ENCODE measurements at regions not wholly inside any gene's neighbourhood (a gene's known extent, or its start where the extent isn't known, plus 50 kb on each side); places are given as distances from the start of the nearest gene placed in this dataset.

DNA sequence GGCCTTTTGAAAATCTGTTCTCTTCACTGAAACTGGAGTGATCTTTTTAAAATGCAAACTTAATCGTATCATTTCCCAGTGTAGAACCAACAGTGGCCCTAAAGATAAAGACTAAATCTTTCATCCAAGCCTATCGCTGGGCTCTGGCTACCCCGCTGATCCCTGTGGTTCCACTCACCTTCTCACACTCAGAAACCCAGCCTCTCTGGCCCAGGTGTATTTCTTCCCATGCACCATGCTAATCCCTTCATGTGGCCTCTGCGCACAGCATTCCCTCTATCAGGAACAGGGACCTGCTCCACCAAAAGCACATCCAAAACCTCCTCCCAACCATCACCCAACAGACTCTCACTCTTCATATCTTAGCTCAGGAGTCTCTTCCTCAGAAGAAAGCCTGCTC is 214.1 kb upstream of the DAPK1 start:
- DNase-seq (ENCODE audit: low spot score), result no peak

DNA sequence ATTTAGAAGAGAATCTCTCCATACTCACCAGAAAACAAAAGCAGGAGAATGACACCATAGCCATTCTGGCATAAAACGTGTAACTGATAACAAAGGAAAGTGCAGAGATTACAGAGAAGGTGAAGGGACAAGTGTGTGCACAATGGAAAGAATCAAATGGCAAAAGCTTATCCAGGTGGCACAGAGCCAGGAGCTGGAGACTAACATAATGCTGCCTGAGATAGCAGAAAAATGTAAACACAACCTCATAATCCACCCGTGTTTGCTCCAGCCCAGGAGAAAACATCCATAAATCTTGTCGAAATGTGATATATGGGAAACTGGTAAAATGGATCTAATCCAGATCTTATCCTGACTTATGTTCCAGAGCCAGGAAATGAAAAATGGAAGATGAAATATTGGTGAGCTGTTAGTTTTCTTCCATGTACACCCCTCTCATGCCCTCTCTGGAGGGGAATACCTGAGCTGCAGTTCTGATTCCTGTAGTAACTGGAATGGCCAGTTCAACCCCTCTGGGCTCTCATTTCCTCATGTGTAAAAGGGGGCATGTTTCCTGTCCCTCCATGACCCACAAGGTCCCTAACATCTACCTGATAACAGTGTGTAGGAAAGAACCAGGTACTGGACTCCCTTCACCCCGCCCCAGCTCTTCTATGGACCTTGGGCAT is 212.3 kb upstream of the DAPK1 start:
- DNase-seq (ENCODE audit: low spot score), result no peak

DNA sequence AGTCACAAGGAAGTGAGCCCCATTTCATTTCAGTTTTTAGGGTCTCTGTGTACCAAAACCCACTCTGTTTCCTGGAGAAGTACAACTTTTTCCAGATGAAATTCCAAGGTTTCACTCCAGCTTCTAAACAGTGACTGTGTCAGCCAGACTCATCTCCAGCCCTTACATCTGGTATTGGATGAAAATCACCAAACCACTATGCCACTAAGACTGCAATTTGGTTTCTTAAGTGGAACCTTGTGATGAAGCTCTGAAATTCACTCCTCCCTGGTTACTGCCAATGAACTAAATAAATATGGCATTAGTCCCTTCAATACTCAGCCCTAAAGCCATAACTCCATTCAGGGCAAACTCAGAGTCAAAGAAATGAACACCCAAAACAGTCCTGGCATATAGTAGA is 211.2 kb upstream of the DAPK1 start:
- DNase-seq (ENCODE audit: low spot score), result no peak

DNA sequence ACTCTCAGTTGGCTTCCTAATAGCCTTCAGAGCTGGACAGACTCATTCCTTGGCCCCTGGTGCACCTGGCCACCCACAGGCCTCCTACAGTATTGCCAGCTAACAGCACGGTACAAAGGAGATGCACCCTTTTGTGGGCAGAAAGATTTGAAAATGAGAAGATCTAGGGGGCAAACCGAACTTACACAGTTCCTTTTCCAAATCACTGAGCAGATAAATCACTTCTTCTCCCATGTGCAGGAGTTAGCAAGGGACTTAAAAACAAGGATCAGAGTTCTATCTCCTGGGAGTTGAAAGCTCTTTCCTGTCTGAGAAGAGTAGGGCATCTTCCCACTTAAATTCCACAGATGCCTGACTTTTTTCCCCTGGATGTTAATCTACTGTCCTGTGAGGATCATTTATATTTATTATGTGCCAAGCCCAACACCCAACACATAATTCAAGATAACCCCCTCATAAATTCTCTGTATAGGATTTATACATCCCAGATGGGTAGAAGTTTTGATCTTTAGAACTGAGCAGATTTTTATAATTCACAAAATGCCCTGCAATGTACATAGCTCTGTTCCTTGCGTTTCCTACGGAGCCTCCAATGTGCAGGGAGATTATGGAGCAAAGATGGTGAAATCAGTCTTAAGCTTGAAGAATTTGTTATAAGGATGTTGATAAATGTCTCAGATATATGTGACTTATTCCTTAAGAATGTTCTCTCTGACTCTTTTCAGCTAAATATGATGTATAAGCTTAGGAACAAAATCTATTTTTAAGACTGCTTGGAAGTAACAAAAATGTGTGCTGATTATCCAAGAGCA is 207.2 kb upstream of the DAPK1 start:
- DNase-seq (ENCODE audit: low spot score), result no peak

DNA sequence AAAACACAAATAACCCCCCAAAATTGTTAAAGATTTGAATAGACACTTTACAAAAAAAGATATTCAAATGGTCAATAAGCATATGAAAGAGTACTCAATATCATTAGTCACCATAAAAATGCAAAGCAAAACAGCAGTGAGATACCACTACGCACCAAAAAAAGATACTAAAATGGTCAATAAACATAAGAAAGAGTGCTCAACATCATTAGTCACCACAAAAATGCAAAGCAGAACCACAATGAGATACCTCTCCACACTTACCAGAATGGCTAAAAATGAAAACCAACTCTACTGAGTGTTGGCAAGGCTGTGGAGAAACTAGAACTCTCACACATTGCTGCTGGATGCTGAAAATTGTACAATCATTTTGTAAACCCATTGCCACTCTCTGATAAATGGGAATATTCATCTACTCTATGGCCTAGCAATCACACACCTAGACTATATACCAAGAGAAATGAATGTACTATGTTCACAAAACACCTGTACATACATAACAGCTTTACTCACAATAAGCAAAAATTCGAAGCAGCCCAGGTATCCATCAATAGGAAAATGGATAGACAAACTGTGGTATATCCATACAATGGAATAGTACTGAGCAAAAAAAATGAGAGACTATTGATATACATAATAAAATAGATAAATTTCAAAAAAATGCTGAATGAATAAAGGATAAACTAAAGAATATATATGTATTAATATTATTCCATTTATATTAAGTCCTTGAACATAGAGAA is 205.0 kb upstream of the DAPK1 start:
- DNase-seq (ENCODE audit: low spot score), result no peak

DNA sequence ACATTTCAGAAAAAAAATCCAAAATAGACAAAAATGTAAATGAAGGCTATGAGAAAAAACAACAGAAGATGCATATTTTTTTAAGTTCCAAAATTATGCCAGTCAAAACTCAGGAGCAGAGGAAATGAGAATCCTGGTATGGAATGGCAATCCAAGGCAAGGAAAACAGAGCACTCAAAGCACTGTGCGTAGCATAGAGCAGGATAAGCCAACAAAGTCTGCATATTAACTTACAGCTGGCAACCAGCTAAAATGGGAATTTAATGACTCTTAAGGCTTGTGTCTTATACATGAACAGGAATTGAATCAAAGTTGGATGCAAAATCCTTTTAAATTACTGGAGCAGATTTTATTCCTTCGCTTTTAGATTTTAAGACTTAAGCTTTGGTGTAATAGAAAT is 203.5 kb upstream of the DAPK1 start:
- no peak for DNase-seq (ENCODE audit: low spot score)

DNA sequence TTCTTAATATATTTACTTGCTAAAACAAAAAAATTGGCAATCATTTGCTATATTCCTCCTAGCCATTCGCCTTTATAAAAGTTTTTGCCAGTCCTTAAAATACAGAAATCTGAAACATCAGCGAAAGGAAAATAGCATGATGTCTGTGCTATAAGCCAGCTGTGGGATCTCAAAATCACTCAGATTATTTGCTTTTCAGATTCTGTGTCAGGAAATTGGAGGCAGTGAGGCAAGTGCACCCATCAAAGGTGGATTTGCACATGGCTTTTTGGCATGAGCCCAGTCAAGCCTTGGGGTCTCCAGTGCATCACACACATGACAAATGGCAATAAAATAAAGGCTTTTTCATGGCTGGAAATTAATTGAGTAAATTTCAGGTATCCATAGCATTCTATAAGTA is 196.8 kb upstream of the DAPK1 start:
- DNase-seq (ENCODE audit: low spot score), result no peak

DNA sequence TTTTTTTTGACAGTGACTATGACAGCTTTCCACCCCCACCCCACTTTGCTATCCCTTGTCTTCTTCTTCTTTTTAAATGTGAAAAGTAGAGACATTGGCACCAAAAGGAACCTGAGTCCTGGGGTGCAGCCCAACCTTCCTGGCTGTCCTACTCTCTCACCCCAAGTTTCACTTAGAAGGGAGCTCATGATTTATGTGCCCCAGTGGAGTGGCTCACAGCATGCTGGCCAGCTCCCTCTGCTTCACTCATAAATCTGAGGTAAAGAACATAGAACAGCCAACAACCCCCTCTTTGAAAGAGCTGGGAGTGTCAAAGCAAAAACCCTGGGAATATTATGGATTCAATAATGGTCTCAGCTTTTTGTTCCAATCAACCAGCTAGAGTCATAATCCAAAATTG is 196.3 kb upstream of the DAPK1 start:
- DNase-seq (ENCODE audit: low spot score), result no peak

DNA sequence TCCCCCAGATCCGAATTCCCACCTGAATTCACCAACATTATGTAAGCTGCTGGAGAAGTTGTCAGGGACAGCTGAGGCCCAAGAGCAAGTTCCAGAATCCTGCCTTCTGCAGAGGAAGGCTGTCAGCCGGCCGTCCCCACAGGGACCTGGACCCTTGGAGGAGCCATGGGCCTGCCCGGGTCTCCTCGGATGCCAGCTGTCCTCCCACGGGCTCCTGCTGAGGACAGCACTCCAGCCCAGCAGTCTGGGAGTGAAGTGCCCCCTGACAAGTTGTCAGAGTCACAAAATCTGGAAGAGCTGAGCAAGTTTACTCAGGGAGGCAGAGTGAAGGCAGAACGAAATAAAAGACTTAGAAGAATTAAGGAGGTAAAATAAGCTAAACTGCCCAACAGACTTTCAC is 192.5 kb upstream of the DAPK1 start:
- DNase-seq (ENCODE audit: low spot score), result no peak

DNA sequence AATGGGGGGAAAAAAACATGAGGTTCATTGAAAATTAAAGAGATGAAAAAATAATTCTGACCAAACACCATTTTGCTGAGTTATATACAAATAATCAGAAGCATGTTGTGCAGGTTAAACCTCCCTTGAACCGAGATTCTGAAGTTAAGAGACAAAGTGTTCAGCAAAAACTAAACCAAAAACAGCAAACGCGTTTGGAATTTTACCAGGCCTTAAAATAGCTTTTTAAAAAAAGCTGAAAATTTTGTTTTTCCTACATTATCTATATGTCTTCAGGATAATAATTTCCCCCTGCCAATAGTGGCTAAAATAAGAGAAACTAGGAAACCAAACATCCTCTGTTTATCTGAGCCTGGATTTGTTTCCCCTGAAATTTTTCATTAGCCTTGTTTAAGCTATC is 191.7 kb upstream of the DAPK1 start:
- DNase-seq (ENCODE audit: low spot score), result no peak

DNA sequence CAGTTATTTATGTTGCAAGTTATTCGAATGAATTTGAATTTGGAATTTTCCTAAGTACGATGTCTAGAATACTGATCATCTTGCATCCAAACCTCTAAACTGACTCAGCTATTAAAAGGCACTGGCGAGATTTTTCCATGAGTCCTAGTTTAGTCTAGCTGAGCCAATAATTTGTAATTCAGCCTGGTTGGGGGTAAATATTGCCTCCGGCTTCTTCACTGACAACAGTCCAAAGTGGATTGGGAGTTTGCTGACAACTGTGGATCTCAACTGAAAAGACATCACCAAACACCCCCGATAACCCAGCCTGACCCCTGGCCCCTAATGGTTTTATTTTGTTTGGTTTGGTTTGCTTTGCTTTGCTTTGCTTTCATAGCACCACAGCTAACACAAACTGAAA is 189.8 kb upstream of the DAPK1 start:
- no peak for DNase-seq (ENCODE audit: low spot score)

DNA sequence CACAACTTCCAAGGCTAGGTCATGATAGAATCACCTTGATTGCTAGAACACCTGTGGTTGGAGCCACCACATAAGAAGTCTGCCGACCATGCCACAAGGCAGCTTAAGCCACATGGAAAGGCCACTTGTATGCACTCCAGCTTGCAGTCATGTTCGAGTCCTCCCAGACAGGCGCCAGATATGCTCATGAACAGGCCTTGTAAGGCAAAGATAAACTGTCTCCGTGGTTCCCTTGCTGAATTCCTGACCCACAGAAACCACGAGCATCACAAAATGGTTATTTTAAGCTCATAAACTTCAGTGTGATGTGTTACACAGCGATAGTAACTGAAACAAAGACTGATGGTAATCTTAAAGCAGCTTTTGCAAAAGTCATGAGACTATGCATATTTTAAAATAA is 188.4 kb upstream of the DAPK1 start:
- no peak for DNase-seq (ENCODE audit: low spot score)

DNA sequence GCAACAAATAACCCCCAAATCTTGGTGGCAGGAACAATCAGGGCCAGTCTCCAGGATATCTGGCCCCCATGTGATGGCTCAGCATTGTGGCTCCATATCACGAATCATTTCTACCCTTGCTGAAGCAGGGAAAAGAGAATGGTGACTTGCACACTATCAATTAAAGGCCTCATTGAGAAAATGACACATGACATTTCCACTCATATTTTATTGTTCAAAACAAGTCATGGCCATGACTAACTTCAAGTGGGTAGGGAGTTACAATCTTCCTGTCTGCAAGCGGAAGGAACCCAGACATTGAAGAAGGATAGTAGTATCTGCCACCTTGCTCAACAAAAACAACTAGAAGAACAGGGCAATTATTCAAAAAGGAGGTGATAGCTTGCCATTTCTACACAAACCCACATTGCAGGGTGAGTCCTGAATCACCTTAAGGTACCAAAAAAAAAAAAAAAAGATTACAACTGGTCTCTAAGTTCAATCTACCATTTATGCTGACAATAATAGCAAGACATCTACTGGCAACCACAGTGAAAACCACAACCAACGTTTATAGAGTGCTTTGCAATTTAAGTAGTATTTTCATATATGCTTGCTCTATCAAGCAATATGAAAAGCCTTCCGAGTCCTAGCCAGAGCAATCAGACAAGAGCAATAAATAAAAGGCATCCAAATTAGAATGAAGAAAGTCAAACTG is 186.7 kb upstream of the DAPK1 start:
- DNase-seq (ENCODE audit: low spot score), result no peak

DNA sequence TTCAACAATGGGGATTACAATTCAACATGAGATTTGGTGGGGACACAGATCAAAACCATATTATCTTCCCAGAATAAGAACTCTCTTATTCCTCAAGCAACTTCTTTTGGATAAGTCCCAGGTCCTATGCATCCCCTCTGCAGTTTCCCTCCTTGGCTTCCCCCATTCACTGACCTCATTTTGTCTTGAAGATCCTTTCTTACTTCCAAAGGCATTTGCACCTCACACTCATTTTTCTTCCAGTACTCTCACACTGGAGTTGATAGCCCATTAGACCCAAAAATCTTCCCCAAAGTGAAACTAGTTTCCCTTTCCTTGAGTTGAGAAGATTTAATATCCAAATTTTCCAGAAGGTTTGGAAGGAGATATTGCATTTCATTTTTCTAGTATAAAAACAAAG is 178.0 kb upstream of the DAPK1 start:
- no peak for DNase-seq (ENCODE audit: low spot score)

DNA sequence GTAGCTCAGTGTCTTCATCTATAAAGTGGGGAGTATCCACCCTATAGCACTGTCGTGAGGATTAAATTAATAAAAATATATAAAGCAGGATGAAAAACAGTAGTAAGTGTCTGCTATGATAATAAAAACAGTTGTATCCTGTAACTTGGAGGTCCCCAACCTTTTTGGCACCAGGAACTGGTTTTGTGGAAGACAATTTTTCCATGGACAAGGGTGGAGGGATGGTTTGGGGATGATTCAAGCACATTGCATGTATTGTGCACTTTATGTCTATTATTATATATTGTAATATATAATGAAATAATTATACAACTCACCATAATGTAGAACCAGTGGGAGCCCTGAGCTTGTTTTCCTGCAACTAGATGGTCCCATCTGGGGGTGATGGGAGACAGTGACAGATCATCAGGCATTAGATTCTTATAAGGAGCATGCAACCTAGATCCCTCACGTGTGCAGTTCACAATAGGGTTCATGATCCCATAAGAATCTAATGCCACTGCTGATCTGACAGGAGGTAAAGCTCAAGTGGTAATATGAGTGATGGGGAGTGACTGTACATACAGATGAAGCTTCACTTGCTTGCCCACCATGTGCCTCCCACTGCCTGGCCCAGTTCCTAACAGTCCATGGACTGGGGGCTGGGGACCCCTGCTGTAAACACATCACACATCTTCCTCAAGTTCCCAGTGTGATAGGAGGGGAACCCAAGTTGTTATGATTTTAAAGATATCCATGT is 177.4 kb upstream of the DAPK1 start:
- no peak for DNase-seq (ENCODE audit: low spot score)

DNA sequence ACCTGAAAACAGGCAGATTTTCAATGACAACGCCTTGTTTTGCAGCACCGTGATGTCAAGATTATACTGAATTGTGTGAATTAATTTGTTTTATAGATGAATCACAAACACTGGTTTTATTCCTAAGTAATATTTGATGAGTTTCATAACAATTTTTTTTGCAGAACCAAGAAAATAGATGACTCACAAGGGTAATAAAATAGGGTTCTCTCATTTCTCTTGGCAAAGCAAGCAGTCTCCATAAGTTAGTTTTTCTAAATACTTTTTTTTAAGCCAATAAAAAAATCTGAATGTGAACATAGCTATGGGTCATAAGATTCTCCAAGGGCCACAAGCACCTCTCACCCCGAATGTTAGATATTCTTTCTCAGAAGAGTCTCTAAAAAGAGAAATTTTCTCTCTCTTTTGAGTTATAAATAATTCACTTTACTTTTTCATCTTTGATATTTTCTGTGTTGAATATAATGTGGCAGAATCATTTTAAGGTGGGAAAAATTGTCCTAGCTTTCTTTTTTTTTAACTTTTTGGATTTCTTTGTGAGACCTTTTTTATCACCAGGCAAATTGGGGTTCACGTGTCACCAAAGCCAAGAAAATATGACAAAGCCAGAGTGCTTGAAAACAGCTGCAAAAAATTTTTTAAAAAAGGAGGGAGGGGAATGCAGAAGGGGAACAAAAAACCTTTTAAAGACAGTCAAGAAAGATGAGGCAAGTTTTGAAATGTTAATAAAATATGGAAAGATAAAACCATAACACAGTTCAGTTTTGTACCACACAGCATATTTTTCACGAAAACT is 174.6 kb upstream of the DAPK1 start:
- DNase-seq (ENCODE audit: low spot score), result no peak

DNA sequence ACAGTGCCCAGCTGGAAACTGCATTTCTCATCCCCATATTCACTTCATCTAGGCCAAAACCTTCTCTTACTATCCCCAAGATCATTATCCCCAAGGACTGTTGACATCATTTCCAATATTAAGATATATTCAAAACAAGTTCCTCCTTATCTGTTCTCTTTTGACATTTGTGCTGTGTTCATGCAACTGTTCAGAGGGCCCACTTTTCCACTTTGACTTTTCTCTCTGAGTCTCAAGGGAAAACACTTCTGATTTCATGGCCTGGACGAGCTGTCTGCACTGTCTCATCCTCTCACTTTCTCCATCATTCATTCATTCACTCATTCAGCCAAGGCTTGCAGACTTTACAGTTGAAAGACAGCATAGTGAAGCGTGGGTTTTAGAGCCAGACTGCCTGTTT is 173.7 kb upstream of the DAPK1 start:
- DNase-seq (ENCODE audit: low spot score), result no peak

DNA sequence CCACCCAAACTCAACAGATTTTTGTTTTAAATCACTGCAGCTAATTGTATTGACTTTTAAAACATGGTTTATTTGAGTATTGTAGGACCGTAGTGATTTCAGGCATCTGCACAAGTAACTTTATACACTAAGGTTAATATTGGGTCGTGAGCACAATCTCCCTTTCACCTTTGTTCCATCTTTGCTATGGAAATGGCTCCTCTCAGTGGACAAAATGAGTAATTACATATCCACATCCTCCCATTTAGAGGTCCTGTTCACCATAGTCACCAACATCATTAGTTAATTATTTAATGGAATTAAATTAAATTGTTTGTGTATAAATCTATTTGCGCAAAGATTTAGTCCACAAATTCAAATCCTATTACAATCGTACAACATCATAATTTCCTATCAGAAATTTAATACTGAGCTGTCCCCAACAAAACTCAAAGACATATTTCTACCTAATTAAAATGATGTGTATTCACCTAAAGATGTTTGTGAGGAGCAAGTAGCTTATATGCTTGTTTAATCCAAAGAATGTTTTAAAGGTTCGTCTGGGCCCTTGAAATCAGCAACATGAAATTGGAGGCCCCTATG is 173.0 kb upstream of the DAPK1 start:
- DNase-seq (ENCODE audit: low spot score), result peak; percentile 53

DNA sequence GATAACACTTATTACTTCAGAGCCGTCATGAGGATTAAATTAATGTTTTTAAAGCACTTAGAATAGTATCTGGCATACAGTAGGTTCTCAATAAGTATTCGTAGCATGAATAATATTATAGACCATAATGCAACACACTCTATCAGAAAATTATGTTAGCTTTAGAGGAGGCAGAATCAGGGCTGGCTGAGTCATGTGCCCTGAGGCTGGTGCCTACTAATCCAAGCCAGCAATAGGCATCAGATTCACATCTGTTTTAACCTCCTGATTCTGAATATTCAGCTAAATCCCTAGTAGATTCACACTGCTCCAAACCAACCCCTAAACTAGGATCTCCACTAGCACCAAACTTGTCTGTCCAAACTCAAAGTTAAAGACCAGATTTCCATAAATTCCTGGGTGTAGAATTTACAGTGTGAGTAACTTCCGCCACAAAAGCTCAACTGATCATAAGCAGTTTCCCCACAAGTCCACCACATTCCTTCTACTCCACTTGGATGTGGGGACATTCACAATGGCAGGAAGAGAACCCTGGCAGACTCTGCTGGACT is 170.0 kb upstream of the DAPK1 start:
- DNase-seq (ENCODE audit: low spot score), result no peak

DNA sequence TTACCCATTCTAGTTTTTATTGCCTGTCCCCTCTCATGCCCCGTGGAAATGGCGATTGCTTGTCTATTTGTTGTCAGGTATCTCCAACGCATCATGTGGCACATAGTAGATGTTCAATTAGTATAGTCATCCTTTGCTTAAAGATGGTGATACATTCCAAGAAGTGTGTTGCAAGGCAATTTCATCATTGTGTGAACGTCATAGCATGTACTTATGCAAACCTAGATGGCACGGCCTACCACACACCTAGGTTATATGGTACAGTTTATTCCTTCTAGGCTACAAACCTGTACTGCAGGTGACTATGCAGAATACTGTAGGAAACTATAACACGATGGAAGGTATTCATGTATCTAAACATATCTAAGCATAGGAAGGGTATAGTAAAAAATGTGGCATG is 163.9 kb upstream of the DAPK1 start:
- no peak for DNase-seq (ENCODE audit: low spot score)
